Lung (tissue), 11 donors: ENCODE measurements at regions not wholly inside any gene's neighbourhood (a gene's known extent, or its start where the extent isn't known, plus 50 kb on each side); places are given as distances from the start of the nearest gene placed in this dataset.
A peak's percentile ranks its signal among the peaks of the same experiment; 100 is the strongest.

Experiments used
- ATAC-seq: fragments of 200-7000 bp; cut with Tn5 transposase; one replicate; pipeline ENCODE4 v1.9.1; 2020; ENCODE audit warnings: moderate number of reproducible peaks; ENCODE audit not compliant: insufficient read depth, low FRiP score
- DNase-seq, 3 donors: peaks; one replicate each; pipeline ENCODE4 v3.0.0-alpha.2; 2013 to 2017
- H3K27ac ChIP-seq, 2 donors: one replicate each; pipeline ENCODE4 v1.5.1; 2013; ENCODE audit warnings: mild to moderate bottlenecking in 2 of 2, moderate library complexity in 2 of 2, control low read depth in 1 of 2, inconsistent platforms in 1 of 2, low read depth in 1 of 2, low read length in 1 of 2
- H3K27me3 ChIP-seq, 3 donors: one replicate each; pipeline ENCODE4 v1.5.1; 2013; ENCODE audit warnings: low read length in 2 of 3; ENCODE audit not compliant: control insufficient read depth in 3 of 3, insufficient read depth in 3 of 3
- H3K36me3 ChIP-seq, 4 donors: one replicate each; pipeline ENCODE4 v1.5.1; 2013; ENCODE audit warnings: low read length in 4 of 4, mild to moderate bottlenecking in 1 of 4, moderate library complexity in 1 of 4; ENCODE audit not compliant: control insufficient read depth in 4 of 4, insufficient read depth in 4 of 4
- H3K4me1 ChIP-seq, 5 donors: one replicate each; pipeline ENCODE4 v1.5.1; 2013; ENCODE audit warnings: low read length in 5 of 5, mild to moderate bottlenecking in 2 of 5, moderate library complexity in 1 of 5; ENCODE audit not compliant: control insufficient read depth in 5 of 5, insufficient read depth in 5 of 5
- H3K4me3 ChIP-seq: one replicate; pipeline ENCODE4 v1.5.1; 2013; ENCODE audit warnings: mild to moderate bottlenecking, control low read depth, moderate library complexity
- H3K9ac ChIP-seq, 2 donors: one replicate each; pipeline ENCODE4 v1.5.1; 2013; ENCODE audit warnings: low read length in 2 of 2, control low read depth in 1 of 2; ENCODE audit not compliant: insufficient read depth in 1 of 2
- H3K9me3 ChIP-seq, 4 donors: one replicate each; pipeline ENCODE4 v1.5.1; 2013; ENCODE audit warnings: low read length in 3 of 4, mild to moderate bottlenecking in 1 of 4, moderate library complexity in 1 of 4; ENCODE audit not compliant: control insufficient read depth in 4 of 4, insufficient read depth in 3 of 4
- WGBS, 2 donors: extraction: QIAGEN DNeasy Blood & Tissue Kit; methylation state at CpG; one replicate each; pipeline ENCODE4 v1.1.7; 2013; 5-methylcytosine and 5-hydroxymethylcytosine counted together
- TF ChIP-seq, protein P1 (sequence below): IDR thresholded peaks from 2 replicates; pipeline ENCODE4 v1.5.1; 2012; ENCODE audit warnings: mild to moderate bottlenecking; ENCODE audit errors: control extremely low read depth, extremely low read depth
- donor health status: control.
- donor health status: control.
- donor health status: Bipolar disorder and iron deficiency.
- donor health status: healthy.
- donor health status: DM: yes; HTN: yes; CAD: no.

DNA sequence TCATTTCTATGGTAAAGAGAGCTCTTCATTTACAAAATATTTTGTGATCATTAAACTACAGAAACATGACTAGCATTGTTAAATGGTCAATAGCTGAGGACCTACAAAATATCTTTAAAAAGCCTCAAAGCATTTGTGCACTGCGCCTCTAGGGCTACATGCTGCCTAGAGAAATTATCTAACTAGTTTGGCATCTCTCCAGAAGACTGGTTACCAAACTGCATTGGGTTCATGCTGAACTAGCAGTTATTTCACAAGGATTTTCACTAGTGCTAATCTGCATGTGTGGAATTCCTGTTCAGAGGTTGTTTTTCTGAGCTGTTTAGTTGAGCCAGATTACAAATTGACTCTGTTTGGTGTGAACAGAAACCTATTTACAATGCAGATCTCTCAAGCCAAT lies 58.5 kb upstream of the PITX2 start:
- no peaks in the 10 kb centered on the region for H3K36me3 ChIP-seq
- no peak overlapping the region for H3K4me3 ChIP-seq
- H3K4me1 ChIP-seq: no peaks in the 10 kb centered on the region
- DNase-seq (peak in 2 of 3 donors; percentile 23), ATAC-seq (no peak)
- WGBS, 2 donors: 78 to 80% methylated on average over 1 of the region's 1 CpG
- no peaks in the 10 kb centered on the region for H3K9me3 ChIP-seq
- TF ChIP-seq, protein P1, sequence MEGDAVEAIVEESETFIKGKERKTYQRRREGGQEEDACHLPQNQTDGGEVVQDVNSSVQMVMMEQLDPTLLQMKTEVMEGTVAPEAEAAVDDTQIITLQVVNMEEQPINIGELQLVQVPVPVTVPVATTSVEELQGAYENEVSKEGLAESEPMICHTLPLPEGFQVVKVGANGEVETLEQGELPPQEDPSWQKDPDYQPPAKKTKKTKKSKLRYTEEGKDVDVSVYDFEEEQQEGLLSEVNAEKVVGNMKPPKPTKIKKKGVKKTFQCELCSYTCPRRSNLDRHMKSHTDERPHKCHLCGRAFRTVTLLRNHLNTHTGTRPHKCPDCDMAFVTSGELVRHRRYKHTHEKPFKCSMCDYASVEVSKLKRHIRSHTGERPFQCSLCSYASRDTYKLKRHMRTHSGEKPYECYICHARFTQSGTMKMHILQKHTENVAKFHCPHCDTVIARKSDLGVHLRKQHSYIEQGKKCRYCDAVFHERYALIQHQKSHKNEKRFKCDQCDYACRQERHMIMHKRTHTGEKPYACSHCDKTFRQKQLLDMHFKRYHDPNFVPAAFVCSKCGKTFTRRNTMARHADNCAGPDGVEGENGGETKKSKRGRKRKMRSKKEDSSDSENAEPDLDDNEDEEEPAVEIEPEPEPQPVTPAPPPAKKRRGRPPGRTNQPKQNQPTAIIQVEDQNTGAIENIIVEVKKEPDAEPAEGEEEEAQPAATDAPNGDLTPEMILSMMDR: no peak
- H3K27ac ChIP-seq: no peak overlapping the region
- no peak overlapping the region for H3K9ac ChIP-seq
- no peaks in the 10 kb centered on the region for H3K27me3 ChIP-seq

- ATAC-seq (no peak), DNase-seq (no peak)
- TF ChIP-seq, protein P1: no peak
- Histone ChIP-seq H3K36me3 (no peaks in the 10 kb centered on the region), H3K27ac (no peak overlapping the region), H3K4me1 (no peaks in the 10 kb centered on the region), H3K9me3 (no peaks in the 10 kb centered on the region), H3K4me3 (no peak overlapping the region), H3K9ac (no peak overlapping the region), H3K27me3 (no peaks in the 10 kb centered on the region)
- WGBS, 2 donors: 73 to 87% methylated on average over 1 of the region's 1 CpG
Observed at GRCh38 chr4:110682311-110682710, 59.4 kb upstream of the PITX2 start.

DNA sequence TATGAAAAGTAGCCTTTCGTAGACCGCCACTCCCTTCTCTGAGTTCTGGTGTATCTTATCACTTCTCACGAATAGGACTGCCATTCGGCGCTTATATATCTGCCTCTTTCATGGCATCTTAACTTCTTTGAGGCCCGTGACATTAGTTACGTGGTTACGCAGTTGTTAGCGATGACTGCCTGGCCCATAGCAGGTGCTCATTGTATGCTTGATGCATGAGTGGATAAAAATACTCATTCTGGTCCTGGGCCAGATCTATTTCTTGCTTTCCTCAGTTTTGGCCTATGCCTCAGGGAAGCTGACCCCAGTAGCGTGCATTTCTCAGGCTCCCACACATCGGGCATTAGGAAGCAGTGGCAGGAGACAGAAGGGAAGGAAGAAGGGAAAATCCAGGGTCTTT lies 60.7 kb upstream of the PITX2 start:
- Histone ChIP-seq H3K9me3 (no peaks in the 10 kb centered on the region), H3K27me3 (no peaks in the 10 kb centered on the region), H3K36me3 (no peaks in the 10 kb centered on the region), H3K4me3 (no peak overlapping the region), H3K9ac (no peak overlapping the region), H3K4me1 (no peaks in the 10 kb centered on the region), H3K27ac (no peak overlapping the region)
- DNase-seq: no peak
- TF ChIP-seq, protein P1: no peak
- no peak for ATAC-seq
- WGBS, 2 donors: 91 to 95% methylated on average over 11 of the region's 11 CpGs

- 85 to 91% methylated on average over 6 of the region's 6 CpGs for WGBS, 2 donors
- DNase-seq (no peak), ATAC-seq (no peak)
- Histone ChIP-seq H3K36me3 (no peaks in the 10 kb centered on the region), H3K27me3 (no peaks in the 10 kb centered on the region), H3K27ac (no peak overlapping the region), H3K9ac (no peak overlapping the region), H3K9me3 (no peaks in the 10 kb centered on the region), H3K4me1 (peaks cover 0 to 1% (median 0%) of the 10 kb centered on the region in 5 donors), H3K4me3 (no peak overlapping the region)
- TF ChIP-seq, protein P1: no peak
Observed at GRCh38 chr4:110702326-110702725, 79.4 kb upstream of the PITX2 start.
